Hindlimb muscle (tissue), 1 donor: ENCODE measurements at regions not wholly inside any gene's neighbourhood (a gene's known extent, or its start where the extent isn't known, plus 50 kb on each side); places are given as distances from the start of the nearest gene placed in this dataset.

Experiments
- DNase-seq: peaks from one replicate; pipeline ENCODE4 v3.0.0-alpha.2; 2013

- no peak for DNase-seq
Measured at GRCh38 chr2:226267516-226268289, 531.9 kb downstream of the IRS1 start.

- DNase-seq = peak; percentile 8
Measured at GRCh38 chr2:226256709-226257376, 542.8 kb downstream of the IRS1 start.

- no peak for DNase-seq
Measured at GRCh38 chr2:226256237-226256636, 543.4 kb downstream of the IRS1 start.

GRCh38 chr2:226251661-226252060 is 548.0 kb downstream of the IRS1 start:
- DNase-seq = no peak

GRCh38 chr2:226247289-226248275 is 552.0 kb downstream of the IRS1 start:
- DNase-seq = no peak

DNA sequence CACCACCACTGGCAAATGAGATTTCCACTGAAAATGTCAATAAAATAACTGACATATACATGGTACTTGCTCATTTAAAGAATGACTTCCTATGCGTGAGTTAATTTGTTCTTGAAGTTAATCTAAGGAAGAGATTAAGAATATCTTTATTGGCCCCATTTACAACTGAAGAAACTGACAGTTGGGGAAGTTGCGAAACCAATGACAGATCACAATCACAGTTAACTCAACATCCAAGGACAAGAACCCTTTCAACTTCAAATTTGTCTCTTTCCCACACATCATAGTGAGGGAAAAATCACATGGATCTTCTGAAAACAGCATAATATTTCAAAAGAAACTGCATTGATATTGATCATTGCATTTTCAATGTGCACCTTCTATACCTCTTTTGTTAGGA is 565.4 kb downstream of the IRS1 start:
- no peak for DNase-seq

- DNase-seq = no peak
Measured at GRCh38 chr2:226233388-226233787, 566.2 kb downstream of the IRS1 start.

GRCh38 chr2:226228080-226228479 is 571.5 kb downstream of the IRS1 start:
- no peak for DNase-seq

DNA sequence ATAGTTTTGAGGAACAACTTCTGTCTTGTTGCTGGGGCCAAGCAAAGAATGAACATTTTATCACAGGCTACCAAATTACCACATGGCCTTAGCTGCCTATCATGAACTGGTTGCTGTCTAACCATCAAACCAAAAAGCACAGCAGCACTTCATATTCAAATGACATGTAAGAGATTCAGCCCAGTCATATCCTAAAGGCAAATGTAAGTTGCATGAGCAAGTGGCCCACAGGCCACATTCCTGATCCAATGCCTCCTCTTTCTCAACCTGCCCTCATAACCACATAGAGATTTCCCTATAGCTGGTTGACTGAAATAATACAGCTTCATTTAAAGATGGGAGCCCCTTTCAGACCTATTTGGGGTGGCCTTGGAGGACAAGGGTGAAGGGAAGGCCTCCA is 572.3 kb downstream of the IRS1 start:
- DNase-seq = no peak

GRCh38 chr2:226223704-226224103 is 575.9 kb downstream of the IRS1 start:
- no peak for DNase-seq

GRCh38 chr2:226220511-226220910 is 579.1 kb downstream of the IRS1 start:
- DNase-seq = no peak

- DNase-seq = no peak
Measured at GRCh38 chr2:226217191-226217590, 582.4 kb downstream of the IRS1 start.

- no peak for DNase-seq
Measured at GRCh38 chr2:226216575-226216974, 583.0 kb downstream of the IRS1 start.

DNA sequence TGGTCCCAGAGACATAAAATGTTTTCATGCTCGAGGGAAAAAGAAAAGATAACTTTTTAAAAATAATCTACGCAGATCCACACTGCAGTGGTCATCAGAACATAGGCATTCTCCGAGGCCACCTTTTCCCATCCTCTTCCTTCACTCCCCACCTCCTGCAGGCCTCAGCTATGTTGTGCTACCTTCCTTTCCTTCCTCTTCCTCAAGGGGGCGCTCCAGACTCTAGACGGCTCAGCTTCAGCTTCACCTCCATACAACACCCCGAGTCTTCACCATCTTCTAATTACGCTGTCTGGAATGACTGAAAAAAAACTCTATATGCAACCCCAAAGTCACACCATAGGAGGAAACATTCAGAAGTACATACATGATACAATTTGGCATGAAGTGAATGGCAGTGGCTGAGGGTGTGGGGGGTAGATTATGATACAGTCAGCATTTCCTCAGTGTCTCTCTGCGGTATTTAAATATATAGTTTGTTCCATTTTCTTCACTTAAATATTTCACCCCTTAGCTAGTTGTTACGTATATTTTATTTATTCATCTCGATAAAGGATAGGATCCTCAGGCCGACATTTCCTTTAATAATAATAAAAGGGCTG is 583.6 kb downstream of the IRS1 start:
- peak; percentile 8 for DNase-seq

DNA sequence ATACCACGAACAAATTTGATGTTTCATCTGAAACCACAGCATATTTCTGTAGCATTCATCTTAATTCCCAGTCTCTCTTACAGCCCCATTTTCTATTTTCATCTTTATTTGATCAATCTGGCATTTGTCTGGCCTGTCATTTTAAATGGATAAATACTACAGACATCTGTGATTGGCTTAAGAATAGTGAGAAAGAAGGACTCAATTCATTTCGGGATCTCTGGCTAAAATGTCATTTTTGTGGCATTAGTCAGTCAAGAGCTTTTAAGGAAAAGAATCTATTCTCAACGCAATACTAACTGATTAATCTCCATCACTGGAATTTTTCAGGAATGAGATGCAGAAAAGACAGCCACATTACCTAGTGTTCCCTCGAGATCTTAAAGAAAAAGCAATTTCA is 585.9 kb downstream of the IRS1 start:
- no peak for DNase-seq

GRCh38 chr2:226211439-226211838 is 588.2 kb downstream of the IRS1 start:
- DNase-seq = peak; percentile 29

GRCh38 chr2:226208726-226209125 is 590.9 kb downstream of the IRS1 start:
- DNase-seq = no peak

DNA sequence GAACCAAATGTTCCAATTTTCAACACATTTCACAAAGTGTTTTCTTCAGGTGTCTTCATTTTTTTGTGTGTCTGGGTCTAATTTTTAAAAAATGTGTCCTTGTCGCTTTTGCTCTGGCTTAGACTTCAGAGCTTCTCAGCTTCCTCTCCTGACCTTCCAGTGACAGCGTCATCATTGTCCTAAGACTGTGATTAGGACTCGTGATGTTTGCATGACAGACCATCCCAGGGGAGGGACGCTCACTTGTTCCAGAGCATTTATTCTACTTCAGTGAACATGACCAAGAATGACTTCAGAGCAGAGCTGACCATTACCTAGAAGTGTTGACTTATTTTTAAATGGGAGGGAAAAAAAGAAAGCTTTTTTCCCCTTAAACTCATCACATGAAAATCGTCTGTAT is 591.9 kb downstream of the IRS1 start:
- DNase-seq = no peak

- no peak for DNase-seq
Measured at GRCh38 chr2:226199555-226199954, 600.1 kb downstream of the IRS1 start.

DNA sequence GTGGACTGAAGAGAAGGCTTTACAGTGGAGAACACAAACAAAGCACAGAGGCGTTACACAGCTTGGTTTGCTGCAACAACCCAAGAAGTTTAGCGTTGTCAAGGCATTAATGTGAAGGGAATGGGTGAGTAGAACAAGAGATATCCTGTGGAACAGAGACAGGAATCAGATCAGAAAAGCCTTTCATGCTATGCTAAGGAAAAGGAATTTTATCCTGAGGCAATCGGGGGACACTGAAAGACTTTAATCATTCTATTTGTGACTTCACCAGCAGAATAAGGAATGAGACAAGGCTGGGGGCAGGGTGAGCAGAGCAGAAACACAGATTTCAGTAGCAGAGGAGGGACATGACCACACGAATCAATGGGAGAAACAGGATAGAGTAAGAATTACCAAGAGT is 600.7 kb downstream of the IRS1 start:
- DNase-seq = no peak

DNA sequence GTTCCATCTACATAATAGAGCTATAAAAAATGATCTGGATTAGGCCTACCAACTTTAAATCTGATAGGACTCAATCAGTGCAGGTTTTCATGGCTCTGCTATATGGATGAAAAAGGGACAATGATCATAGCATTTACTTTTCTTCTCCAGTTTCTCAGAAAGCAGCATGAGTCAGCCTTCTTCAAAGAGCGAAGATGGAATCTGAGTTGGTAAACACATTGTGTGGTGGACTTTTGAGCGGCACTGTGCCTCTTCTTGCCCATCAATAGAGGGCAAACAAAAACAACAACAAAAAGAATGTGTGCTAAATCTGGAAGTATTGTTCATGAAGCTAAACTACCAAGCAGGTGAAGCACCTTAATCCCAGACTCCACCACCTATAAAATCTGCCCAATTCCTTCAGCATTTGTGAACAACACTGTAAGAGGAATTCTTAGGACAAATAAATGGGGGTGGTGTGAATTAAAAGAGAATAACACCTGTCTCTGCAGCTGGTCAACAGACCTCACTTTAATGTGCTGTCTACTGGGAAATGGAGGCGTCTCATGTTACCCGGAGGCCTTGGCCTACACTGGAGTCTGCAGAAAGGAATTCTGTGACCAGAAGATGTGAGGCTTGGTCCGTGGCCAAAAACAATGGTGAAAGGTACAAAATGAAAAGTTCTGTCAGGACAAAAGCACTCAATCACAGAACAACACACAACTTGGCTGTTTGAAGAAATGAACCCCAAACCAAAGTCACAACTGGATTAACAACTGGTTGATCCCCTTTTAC is 609.0 kb downstream of the IRS1 start:
- no peak for DNase-seq

GRCh38 chr2:226189061-226189460 is 610.6 kb downstream of the IRS1 start:
- no peak for DNase-seq
